Breast epithelium (tissue), 3 donors: ENCODE measurements at regions not wholly inside any gene's neighbourhood (a gene's known extent, or its start where the extent isn't known, plus 50 kb on each side); places are given as distances from the start of the nearest gene placed in this dataset.

Experiments
- CTCF ChIP-seq, 3 donors: fragments of 450-650 bp; IDR thresholded peaks; one replicate each; pipeline ENCODE4 v1.5.1; 2016 to 2017; ENCODE audit warnings: antibody characterized with exemption in 3 of 3, mild to moderate bottlenecking in 3 of 3, moderate library complexity in 3 of 3
- POLR2AphosphoS5 ChIP-seq, 3 donors: sonication (generic); formaldehyde crosslinking; IDR thresholded peaks; one replicate each; pipeline ENCODE4 v1.6.1; 2017; ENCODE audit warnings: antibody characterized with exemption in 3 of 3

- TF ChIP-seq CTCF (IDR thresholded peaks at IDR 0.05) (no peak), POLR2AphosphoS5 (IDR thresholded peaks at IDR 0.05) (no peak)
Observed at GRCh38 chr11:134502153-134502550, 90.1 kb upstream of the B3GAT1 start.
